NT2/D1 (cell line): ENCODE measurements at regions not wholly inside any gene's neighbourhood (a gene's known extent, or its start where the extent isn't known, plus 50 kb on each side); places are given as distances from the start of the nearest gene placed in this dataset.

Experiments
- SUZ12 ChIP-seq: IDR thresholded peaks from 2 replicates; pipeline ENCODE4 v1.6.1; 2011; ENCODE audit not compliant: insufficient read length, insufficient read depth; ENCODE audit errors: extremely low read depth
- YY1 ChIP-seq: IDR thresholded peaks from 2 replicates; pipeline ENCODE4 v1.6.1; 2011; ENCODE audit not compliant: insufficient read length, insufficient read depth
- ZNF274 ChIP-seq: IDR thresholded peaks from 2 replicates; pipeline ENCODE4 v1.6.1; 2011; ENCODE audit warnings: mild to moderate bottlenecking, low read depth, low read length

DNA sequence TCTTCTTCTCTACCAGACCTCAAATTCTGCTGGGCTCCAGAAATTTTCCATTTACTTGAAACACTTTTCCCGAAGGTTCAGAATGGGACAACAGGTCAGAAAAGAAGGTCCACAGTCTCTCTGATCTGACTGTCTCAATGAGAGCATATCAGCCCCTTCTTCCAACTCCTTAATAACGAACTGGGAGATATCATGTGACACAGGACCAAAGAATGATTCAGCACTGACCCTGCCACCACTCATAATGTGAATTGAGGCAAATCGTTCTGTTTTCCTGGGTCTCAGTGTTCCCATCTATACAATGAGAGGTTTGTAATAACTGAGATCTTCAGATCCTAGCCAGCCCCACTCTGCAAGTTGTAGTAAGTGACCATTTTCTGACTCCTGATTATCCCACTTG lies 500.5 kb downstream of the NTRK3 start:
- TF ChIP-seq YY1 (no peak), ZNF274 (no peak), SUZ12 (no peak)
